IMR-90 (cell line): ENCODE measurements at regions not wholly inside any gene's neighbourhood (a gene's known extent, or its start where the extent isn't known, plus 50 kb on each side); places are given as distances from the start of the nearest gene placed in this dataset.

Source experiments
- ATAC-seq: fragments of 200-7000 bp; cut with Tn5 transposase; 2 replicates; pipeline ENCODE4 v1.9.1; 2020; ENCODE audit warnings: low read depth, mild to moderate bottlenecking, moderate library complexity
- BruUV-seq: library from RNA; stranded (reverse); fragments of 400-500 nt; replicated peaks from 2 replicates; lab custom pipeline; 2021; lab: Mats Ljungman, UMichigan
- CTCF ChIA-PET: fragments of 300-600 bp; formaldehyde crosslinking; extraction: SDS; loops from one replicate; lab custom pipeline; 2021; ENCODE audit warnings: antibody characterized with exemption; lab: Yijun Ruan, JAX
- POLR2A ChIA-PET: fragments of 300-600 bp; sonication (Branson Sonifier 250); formaldehyde crosslinking; loops from one replicate; lab custom pipeline; 2022; ENCODE audit warnings: antibody characterized with exemption; ENCODE audit not compliant: unreplicated experiment; lab: Charles Lee
- DNase-seq: peaks from one replicate; pipeline ENCODE4 v3.0.0; 2013
- H2AFZ ChIP-seq: replicated peaks from 2 replicates; pipeline ENCODE3; 2013; ENCODE audit warnings: low read length, mild to moderate bottlenecking; ENCODE audit not compliant: poor library complexity
- H2AK5ac ChIP-seq: 2 replicates; pipeline ENCODE4 v1.6.1; 2013; ENCODE audit warnings: low read depth, low read length, inconsistent platforms
- H2AK9ac ChIP-seq: replicated peaks from 2 replicates; pipeline ENCODE3; 2013; ENCODE audit warnings: mild to moderate bottlenecking, low read depth, low read length, moderate library complexity; ENCODE audit not compliant: poor library complexity
- H2BK120ac ChIP-seq: 2 replicates; pipeline ENCODE4 v1.6.1; 2013; ENCODE audit warnings: low read depth, low read length, inconsistent platforms
- H2BK15ac ChIP-seq: 3 replicates; pipeline ENCODE4 v1.6.1; 2013; ENCODE audit warnings: low read depth, low read length, inconsistent platforms
- H2BK20ac ChIP-seq: 2 replicates; pipeline ENCODE4 v1.6.1; 2013; ENCODE audit warnings: low read depth, mild to moderate bottlenecking, inconsistent platforms, low read length, moderate library complexity
- H2BK5ac ChIP-seq: 2 replicates; pipeline ENCODE4 v1.6.1; 2013; ENCODE audit warnings: mild to moderate bottlenecking, low read depth, low read length, inconsistent platforms; ENCODE audit not compliant: poor library complexity, severe bottlenecking
- H3K14ac ChIP-seq: replicated peaks from 2 replicates; pipeline ENCODE4 v1.6.1; 2013; ENCODE audit warnings: low read depth, low read length, inconsistent platforms
- H3K18ac ChIP-seq: 2 replicates; pipeline ENCODE4 v1.6.1; 2013; ENCODE audit warnings: low read depth, low read length, control low read depth
- H3K23ac ChIP-seq: 2 replicates; pipeline ENCODE4 v1.6.1; 2013; ENCODE audit warnings: low read depth, low read length, inconsistent platforms
- H3K27ac ChIP-seq: 2 replicates; pipeline ENCODE4 v1.5.1; 2013; ENCODE audit warnings: mild to moderate bottlenecking, control low read depth, low read length; ENCODE audit not compliant: insufficient read depth
- H3K27me3 ChIP-seq: 2 replicates; pipeline ENCODE4 v1.6.1; 2013; ENCODE audit warnings: low read length; ENCODE audit not compliant: control insufficient read depth, insufficient read depth
- H3K36me3 ChIP-seq: 2 replicates; pipeline ENCODE4 v1.6.1; 2013; ENCODE audit warnings: low read length, mixed read lengths; ENCODE audit not compliant: control insufficient read depth, insufficient read depth
- H3K4ac ChIP-seq: 2 replicates; pipeline ENCODE4 v1.6.1; 2013; ENCODE audit warnings: low read depth, low read length, inconsistent platforms
- H3K4me1 ChIP-seq: 2 replicates; pipeline ENCODE4 v1.6.1; 2013; ENCODE audit warnings: low read length, mixed read lengths; ENCODE audit not compliant: control insufficient read depth, insufficient read depth
- H3K4me2 ChIP-seq: 2 replicates; pipeline ENCODE4 v1.6.1; 2013; ENCODE audit warnings: low read depth, mild to moderate bottlenecking, control low read depth, low read length, moderate library complexity
- H3K4me3 ChIP-seq: 2 replicates; pipeline ENCODE4 v1.5.1; 2013; ENCODE audit warnings: low read depth, mild to moderate bottlenecking, control low read depth, low read length, moderate library complexity; ENCODE audit not compliant: insufficient read depth
- H3K56ac ChIP-seq: 2 replicates; pipeline ENCODE4 v1.6.1; 2013; ENCODE audit warnings: low read length, inconsistent platforms; ENCODE audit not compliant: insufficient read depth; ENCODE audit errors: extremely low read depth
- H3K79me1 ChIP-seq, 2 experiments: 2 replicates each; pipeline ENCODE4 v1.6.1; 2013; ENCODE audit warnings: low read length in 2 of 2, inconsistent platforms in 1 of 2, low read depth in 1 of 2
- H3K9ac ChIP-seq: 2 replicates; pipeline ENCODE4 v1.6.1; 2013; ENCODE audit warnings: low read depth, low read length, control low read depth
- H3K9me1 ChIP-seq: 2 replicates; pipeline ENCODE4 v1.6.1; 2013; ENCODE audit warnings: low read length, inconsistent platforms; ENCODE audit not compliant: insufficient read depth
- H3K9me3 ChIP-seq: 2 replicates; pipeline ENCODE4 v1.6.1; 2013; ENCODE audit warnings: low read length; ENCODE audit not compliant: control insufficient read depth, insufficient read depth
- H4K20me1 ChIP-seq: 2 replicates; pipeline ENCODE4 v1.6.1; 2013; ENCODE audit warnings: low read length, inconsistent platforms; ENCODE audit not compliant: insufficient read depth
- H4K5ac ChIP-seq: 2 replicates; pipeline ENCODE4 v1.6.1; 2013; ENCODE audit warnings: mild to moderate bottlenecking, low read depth, low read length, control low read depth
- H4K8ac ChIP-seq, 2 experiments: 2 replicates each; pipeline ENCODE4 v1.6.1; 2013; ENCODE audit warnings: low read depth in 2 of 2, low read length in 2 of 2, control low read depth in 1 of 2, inconsistent platforms in 1 of 2
- H4K91ac ChIP-seq: 2 replicates; pipeline ENCODE4 v1.6.1; 2013; ENCODE audit warnings: low read depth, low read length, inconsistent platforms; ENCODE audit not compliant: insufficient read depth
- CTCF ChIP-seq: conservative IDR thresholded peaks from 2 replicates; pipeline ENCODE4 v1.5.1; 2012; ENCODE audit warnings: mild to moderate bottlenecking, low read depth, low read length, improper control_type of control experiment
- ELK1 ChIP-seq: fragments of 150-350 bp; IDR thresholded peaks from 2 replicates; pipeline ENCODE4 v1.6.1; 2016; ENCODE audit warnings: low read depth, mild to moderate bottlenecking, low read length, moderate library complexity, borderline replicate concordance
- POLR2A ChIP-seq: IDR thresholded peaks from 2 replicates; pipeline ENCODE4 v1.6.1; 2012; ENCODE audit warnings: mild to moderate bottlenecking, low read depth, low read length
- RAD21 ChIP-seq: IDR thresholded peaks from 2 replicates; pipeline ENCODE4 v1.6.1; 2012; ENCODE audit warnings: low read length, improper control_type of control experiment
- WGBS, 2 experiments: methylation state at CpG; one replicate each; pipeline versions ENCODE4 v1.1.5 to v1.1.7; 2013; ENCODE audit warnings: missing lambda C conversion rate in 2 of 2; ENCODE audit not compliant: insufficient read length in 1 of 2; ENCODE audit errors: extremely low coverage in 2 of 2; 5-methylcytosine and 5-hydroxymethylcytosine counted together
- dilution Hi-C: fragments of 300-500 bp; cut with HindIII; formaldehyde crosslinking; loops from one replicate; pipeline ENCODE4 v1.14.3; 2018; ENCODE audit warnings: low sequenced_read_pairs; ENCODE audit not compliant: unreplicated experiment
- in situ Hi-C: fragments of 300-500 bp; cut with MboI; formaldehyde crosslinking; loops from 3 replicates; pipeline ENCODE4 v1.14.3; 2019; ENCODE audit warnings: low sequenced_read_pairs, inconsistent platforms, mixed read lengths
- intact Hi-C: fragments of 100-400 bp; cut with micrococcal nuclease; formaldehyde crosslinking; loops from 2 replicates; pipeline ENCODE4 v1.10.0; 2022

DNA sequence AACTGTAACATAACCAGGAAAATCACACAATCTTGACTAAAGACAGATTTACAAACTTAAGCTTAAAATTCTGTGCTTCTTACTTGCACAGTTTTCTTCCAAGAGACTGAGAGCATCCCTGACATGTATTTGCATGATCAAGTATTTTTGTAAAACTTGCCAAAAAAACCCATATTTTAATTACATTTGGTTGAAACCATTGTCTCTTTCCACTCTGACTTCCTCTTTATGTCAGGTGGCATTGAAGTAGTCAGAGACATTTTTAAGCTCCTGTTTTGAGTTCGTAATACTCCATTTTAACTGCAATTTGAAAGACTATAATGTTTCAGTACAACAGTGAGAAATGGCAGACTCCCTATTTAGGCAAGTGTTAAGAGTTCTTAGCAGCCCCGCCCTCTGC is 103.6 kb downstream of the ATXN7L3B start:
- Histone ChIP-seq H2AK5ac (no peak overlapping the region), H3K27me3 (no peaks in the 10 kb centered on the region), H3K56ac (no peak overlapping the region), H2BK120ac (no peak overlapping the region), H3K27ac (no peak overlapping the region), H3K9me1 (no peaks in the 10 kb centered on the region), H2BK5ac (no peak overlapping the region), H3K4ac (no peak overlapping the region), H3K4me2 (no peak overlapping the region), H3K18ac (no peak overlapping the region), H2AFZ (no peak overlapping the region), H4K5ac (no peak overlapping the region), H4K20me1 (no peaks in the 10 kb centered on the region), H2BK20ac (no peak overlapping the region), H2BK15ac (no peak overlapping the region), H3K14ac (no peak overlapping the region), H3K4me1 (no peaks in the 10 kb centered on the region), H3K23ac (no peak overlapping the region), H4K91ac (no peak overlapping the region), H3K79me1 (no peaks in the 10 kb centered on the region), H3K9ac (no peak overlapping the region), H3K9me3 (no peaks in the 10 kb centered on the region), H4K8ac (no peak overlapping the region), H3K4me3 (no peak overlapping the region), H3K36me3 (no peaks in the 10 kb centered on the region), H2AK9ac (no peak overlapping the region)
- dilution Hi-C loops (no loop called here), intact Hi-C loops (no loop called here), in situ Hi-C loops (no loop called here)
- WGBS, 2 experiments, result 40% methylated on average over 1 of the region's 2 CpGs; no CpG with 5 or more reads in 1 of the 2 experiments
- no peak for DNase-seq
- ChIA-PET POLR2A (no interaction called here), CTCF (no interaction called here)
- no TSS peak for BruUV-seq
- TF ChIP-seq CTCF, result no peak
- TF ChIP-seq RAD21, result no peak
- no peak for TF ChIP-seq POLR2A
- TF ChIP-seq ELK1, result no peak
- ATAC-seq, result no peak
